GM21825 (cell line): ENCODE measurements at regions not wholly inside any gene's neighbourhood (a gene's known extent, or its start where the extent isn't known, plus 50 kb on each side); places are given as distances from the start of the nearest gene placed in this dataset.

Experiments used
- ATAC-seq: cut with Tn5 transposase; IDR thresholded peaks from one replicate; pipeline ENCODE4 v1.9.1; 2021; ENCODE audit warnings: mild to moderate bottlenecking, moderate library complexity; ENCODE audit not compliant: unreplicated experiment

GRCh38 chr2:153043385-153043784, 325.0 kb downstream of the ARL6IP6 start:
- no peak for ATAC-seq

GRCh38 chr2:153028626-153029025, 310.2 kb downstream of the ARL6IP6 start:
- ATAC-seq = no peak

GRCh38 chr2:153027533-153027932, 309.1 kb downstream of the ARL6IP6 start:
- no peak for ATAC-seq

- ATAC-seq = no peak
Observed at GRCh38 chr2:153020201-153020600, 301.8 kb downstream of the ARL6IP6 start.

- no peak for ATAC-seq
Observed at GRCh38 chr2:153005071-153005730, 286.8 kb downstream of the ARL6IP6 start.

- ATAC-seq = no peak
Observed at GRCh38 chr2:153004627-153005026, 286.2 kb downstream of the ARL6IP6 start.

GRCh38 chr2:152974146-152974545, 255.7 kb downstream of the ARL6IP6 start:
- no peak for ATAC-seq

- no peak for ATAC-seq
Observed at GRCh38 chr2:152971685-152972084, 253.3 kb downstream of the ARL6IP6 start.

GRCh38 chr2:152962446-152962845, 244.0 kb downstream of the ARL6IP6 start:
- ATAC-seq = no peak

- no peak for ATAC-seq
Observed at GRCh38 chr2:152961351-152961750, 242.9 kb downstream of the ARL6IP6 start.

- ATAC-seq = no peak
Observed at GRCh38 chr2:152950126-152950525, 231.7 kb downstream of the ARL6IP6 start.

GRCh38 chr2:152944099-152944498, 225.7 kb downstream of the ARL6IP6 start:
- ATAC-seq = no peak

GRCh38 chr2:152942940-152943440, 224.6 kb downstream of the ARL6IP6 start:
- ATAC-seq = no peak

GRCh38 chr2:152930501-152930900, 212.1 kb downstream of the ARL6IP6 start:
- no peak for ATAC-seq

- ATAC-seq = no peak
Observed at GRCh38 chr2:152929628-152930027, 211.2 kb downstream of the ARL6IP6 start.

GRCh38 chr2:152925547-152926448, 207.4 kb downstream of the ARL6IP6 start:
- ATAC-seq = peak; percentile 91

- no peak for ATAC-seq
Observed at GRCh38 chr2:152924722-152925121, 206.3 kb downstream of the ARL6IP6 start.

- no peak for ATAC-seq
Observed at GRCh38 chr2:152924219-152924618, 205.8 kb downstream of the ARL6IP6 start.

GRCh38 chr2:152920846-152921245, 202.4 kb downstream of the ARL6IP6 start:
- ATAC-seq = no peak

GRCh38 chr2:152910970-152911369, 192.6 kb downstream of the ARL6IP6 start:
- no peak for ATAC-seq

GRCh38 chr2:152907046-152907445, 188.6 kb downstream of the ARL6IP6 start:
- ATAC-seq = no peak

GRCh38 chr2:152894051-152894450, 175.6 kb downstream of the ARL6IP6 start:
- no peak for ATAC-seq
